HG02981 (cell line): ENCODE measurements at regions not wholly inside any gene's neighbourhood (a gene's known extent, or its start where the extent isn't known, plus 50 kb on each side); places are given as distances from the start of the nearest gene placed in this dataset.

Experiments
- ATAC-seq: cut with Tn5 transposase; IDR thresholded peaks from one replicate; pipeline ENCODE4 v1.9.1; 2021; ENCODE audit warnings: mild to moderate bottlenecking, moderate library complexity; ENCODE audit not compliant: unreplicated experiment

DNA sequence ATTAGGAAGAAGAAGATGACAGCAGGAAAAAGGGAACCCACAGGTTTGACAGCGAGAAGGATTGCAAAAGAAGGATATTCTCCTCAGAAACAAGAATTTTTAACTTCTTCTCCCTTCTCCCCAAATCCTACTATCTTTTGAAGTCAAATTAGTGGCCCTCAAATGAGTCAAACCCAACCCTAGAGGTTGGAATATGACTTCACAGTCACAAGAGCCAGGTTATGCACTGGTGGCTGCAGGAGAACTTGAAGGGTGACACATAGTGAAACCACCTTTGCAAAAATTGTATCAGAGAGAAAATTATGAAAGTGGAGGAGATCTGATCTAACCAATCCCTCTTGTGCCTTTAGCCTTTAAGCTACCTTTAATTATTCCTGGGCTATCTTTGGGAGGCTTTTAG is 386.2 kb upstream of the CCDC196 start:
- ATAC-seq = peak; percentile 74

DNA sequence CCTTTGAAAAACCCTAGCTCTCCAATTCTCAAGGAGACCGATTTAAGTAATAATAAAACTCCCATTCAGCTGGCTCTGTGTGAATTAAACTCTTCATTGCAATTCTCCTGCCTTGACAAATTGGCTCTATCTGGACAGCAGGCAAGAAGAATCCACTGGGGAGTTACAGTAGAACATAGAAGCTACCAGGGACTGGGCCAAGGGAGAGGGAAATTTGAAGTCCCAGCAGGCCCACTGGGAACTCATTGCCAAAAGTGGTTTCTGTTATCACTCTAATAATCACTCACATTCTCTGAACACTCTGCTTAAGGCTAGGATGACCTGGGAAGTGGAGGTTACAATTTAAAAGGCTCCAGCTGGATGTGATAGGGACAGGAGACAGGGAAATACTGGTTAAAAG is 384.5 kb upstream of the CCDC196 start:
- no peak for ATAC-seq

DNA sequence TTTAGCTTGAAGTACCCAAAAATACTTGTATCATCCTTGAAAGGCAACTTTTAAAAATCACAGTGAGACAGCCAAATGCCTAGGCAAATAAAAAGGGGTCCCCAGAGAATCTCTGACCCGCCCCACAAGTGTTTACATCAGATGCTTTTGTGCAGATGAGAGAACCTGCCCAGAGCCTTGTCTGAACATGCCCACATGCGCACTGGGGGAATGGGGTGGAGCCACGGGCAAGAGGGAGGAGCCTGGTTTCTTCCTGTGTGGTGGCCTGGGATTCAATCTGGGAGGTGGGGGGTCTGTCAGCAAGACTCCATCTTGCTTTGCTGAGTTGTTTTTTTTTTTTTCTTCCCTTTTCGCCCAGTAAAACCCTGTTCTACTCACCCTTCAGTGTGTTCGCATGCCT is 381.7 kb upstream of the CCDC196 start:
- no peak for ATAC-seq

DNA sequence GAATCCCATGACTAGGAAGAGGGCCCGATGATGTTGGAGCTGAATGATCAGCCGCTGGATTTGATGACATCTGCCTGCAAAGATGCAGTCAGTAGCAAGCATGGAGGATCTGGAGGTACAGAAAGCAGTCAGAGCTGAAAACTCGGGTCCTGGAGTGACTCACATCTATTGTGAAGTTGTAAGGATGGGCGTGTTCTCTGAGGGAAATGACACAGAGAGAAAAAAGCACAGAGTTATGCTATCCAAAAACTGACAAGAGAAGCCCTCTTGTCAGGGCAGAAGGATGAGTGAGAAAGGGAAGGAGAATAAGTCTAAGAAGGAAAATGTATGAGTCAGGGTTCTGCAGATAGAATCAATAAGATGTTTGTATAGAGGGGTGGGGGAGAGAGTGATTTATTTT is 380.4 kb upstream of the CCDC196 start:
- no peak for ATAC-seq

DNA sequence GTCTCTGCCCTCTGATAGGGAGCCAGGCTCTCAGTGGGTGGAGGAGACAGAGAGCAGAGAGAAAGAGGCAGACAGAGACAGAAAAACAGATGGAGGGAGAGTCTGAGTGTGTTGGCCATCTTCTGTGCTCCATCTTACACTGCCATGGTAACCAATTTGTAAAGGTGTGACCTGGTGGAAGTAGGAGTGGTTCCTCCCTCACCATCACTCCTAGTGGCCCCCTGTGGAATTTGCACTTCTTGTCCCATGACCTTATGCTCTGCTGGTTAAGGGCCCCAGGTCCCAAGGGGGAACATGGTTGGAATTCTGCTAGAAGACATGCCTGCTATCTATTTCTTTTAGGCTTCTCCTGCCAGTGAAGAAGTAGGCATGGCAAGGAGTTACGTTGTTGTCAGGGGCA is 376.7 kb upstream of the CCDC196 start:
- no peak for ATAC-seq

DNA sequence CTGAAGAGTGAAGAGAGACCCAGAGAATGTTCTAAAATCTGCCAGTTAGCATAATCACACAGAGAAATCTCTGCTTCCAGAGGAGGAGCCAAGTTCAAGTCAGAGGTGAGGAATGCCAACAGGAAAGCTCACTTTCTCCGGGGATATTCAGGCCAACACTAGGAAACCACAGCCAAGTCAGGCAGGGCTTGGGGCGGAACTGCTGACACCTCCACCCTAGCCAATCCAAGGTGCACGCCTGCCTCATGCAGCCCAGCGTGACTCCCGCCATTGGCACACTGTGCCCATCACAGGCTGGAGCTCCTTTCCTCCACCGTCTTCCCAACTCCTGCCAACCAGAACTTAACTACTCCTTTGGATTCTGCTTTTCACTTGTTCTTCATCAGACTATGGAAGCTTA is 374.3 kb upstream of the CCDC196 start:
- no peak for ATAC-seq

DNA sequence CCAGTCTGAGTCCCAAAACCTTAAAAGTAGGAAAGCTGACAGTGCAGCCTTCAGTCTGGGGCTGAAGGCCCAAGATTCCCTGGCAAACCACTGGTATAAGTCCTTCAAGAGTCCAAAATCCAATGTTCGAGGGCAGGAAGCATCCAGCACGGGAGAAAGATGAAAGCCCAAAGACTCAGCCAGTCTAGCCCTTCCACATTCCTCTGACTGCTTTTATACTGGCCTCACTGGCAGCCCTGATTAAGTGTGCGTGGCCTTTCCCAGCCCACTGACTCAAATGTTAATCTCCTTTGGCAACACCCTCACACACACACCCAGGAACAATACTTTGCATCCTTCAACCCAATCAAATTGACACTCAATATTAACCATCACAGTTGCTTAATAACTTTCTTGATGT is 372.1 kb upstream of the CCDC196 start:
- ATAC-seq = no peak

DNA sequence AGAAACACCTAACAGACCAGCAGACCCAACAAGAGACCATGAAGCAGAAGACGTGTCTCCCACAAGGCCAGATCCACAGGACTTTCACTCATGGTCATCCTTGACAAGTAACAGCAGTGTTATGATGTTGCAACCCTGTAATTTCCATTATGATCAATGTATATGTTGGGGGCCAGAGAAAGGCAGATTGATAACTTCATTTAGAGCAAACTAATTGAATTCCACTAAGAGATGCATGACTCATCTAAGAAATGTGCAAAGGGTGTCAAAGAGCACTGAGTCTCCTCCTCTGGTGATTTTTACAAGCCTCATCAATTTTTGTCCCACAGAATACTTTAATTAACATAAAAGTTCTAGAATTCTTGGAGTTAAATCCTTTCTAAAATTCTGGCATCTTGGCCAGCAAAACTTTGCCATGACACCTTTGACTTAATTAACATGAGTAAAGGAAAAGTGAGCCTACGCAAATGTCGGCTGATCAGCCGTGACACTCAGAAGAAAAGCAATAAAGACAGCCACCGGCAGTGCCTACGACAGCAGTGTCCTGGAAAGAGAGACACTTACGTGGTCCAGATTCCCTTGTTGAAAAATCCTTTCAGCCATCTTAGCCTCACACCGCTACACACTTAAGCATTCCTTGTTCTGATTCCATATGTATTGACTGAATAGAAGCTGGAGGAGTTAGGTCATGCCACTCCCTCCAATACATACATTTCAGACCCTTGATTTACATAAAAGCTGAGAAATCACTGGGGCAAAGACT is 370.2 kb upstream of the CCDC196 start:
- ATAC-seq = no peak

DNA sequence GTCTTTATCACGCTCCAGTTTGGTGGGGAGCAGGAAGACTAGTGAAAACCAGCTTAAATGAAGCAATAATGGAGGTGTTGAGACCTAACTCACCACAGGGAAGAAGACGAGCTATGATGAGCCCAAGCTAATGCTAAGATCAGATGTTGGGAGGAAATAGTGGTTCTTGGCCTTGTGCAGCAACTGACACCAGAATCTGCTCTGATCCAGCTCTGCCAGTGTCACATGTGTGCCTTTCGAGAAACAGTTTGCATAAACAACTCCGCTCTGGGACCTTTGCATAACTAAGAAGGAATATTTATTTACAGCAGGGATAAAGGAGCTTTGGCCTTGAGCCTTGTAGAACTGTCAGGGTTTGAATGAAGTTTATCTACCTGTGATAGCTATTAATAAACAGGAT is 369.4 kb upstream of the CCDC196 start:
- no peak for ATAC-seq

DNA sequence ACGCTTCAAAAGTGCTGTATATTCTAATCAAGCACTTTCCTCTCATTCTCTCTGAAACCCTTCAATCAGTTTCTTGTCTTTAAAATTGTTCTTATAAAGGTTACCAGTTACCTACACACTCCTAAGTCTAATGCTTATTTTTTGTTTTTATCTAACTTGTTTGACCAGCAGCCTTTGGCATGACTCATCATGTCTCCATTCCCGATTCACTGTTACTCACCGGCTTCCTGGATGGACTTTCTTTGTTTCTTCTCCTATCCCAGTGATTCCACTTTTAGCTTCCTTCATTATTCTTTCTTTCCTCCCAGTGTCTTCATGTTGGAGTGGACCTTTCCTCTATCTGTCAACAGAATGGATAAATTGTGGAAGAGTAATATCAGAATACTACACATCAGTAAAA is 368.6 kb upstream of the CCDC196 start:
- no peak for ATAC-seq

DNA sequence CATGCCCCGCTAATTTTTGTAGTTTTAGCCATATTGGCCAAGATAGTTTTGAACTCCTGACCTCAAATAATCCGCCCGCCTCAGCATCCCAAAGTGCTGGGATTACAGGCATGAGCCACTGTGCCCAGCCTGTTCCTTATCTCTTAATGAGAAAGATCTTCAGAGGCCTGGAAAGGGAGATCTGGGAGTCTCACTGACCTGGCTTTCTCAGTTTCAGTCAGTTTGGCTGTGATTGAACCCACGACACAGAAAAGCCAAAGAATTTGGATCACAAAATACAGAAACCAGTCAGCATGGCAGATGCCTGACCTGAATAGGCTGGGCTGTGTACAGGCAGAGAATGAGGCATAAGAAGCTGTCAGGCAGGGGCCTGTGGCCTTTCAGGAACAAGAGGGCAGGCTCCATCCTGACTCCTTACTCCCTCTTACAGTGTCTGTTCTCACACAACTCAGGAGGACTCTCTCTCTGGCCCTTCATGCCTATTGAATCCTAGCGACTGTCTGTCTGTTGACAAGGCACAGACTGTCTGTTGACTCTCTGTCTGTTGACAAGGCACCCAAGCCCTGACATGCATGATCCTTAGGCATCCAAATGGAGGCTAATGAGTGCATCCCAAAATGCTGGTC is 366.5 kb upstream of the CCDC196 start:
- ATAC-seq = no peak

DNA sequence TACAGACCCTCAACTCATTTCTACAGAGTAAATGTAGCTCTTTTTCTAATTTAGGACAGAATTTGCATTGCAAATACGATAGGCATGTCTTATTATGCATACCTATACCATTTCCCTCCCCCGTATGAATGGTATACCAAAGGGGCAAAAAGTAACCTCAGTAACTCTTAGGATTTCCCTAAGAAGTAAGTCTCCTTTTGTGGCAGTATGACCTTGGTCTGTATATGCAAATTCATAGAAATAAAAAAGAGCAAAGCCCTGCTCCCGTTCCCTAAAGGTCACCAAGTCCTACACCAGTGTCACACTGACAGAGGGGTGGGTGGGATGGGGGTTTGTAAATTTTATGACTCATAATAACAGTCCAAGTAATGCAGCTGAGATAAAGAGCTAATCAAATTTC is 365.8 kb upstream of the CCDC196 start:
- ATAC-seq = no peak

DNA sequence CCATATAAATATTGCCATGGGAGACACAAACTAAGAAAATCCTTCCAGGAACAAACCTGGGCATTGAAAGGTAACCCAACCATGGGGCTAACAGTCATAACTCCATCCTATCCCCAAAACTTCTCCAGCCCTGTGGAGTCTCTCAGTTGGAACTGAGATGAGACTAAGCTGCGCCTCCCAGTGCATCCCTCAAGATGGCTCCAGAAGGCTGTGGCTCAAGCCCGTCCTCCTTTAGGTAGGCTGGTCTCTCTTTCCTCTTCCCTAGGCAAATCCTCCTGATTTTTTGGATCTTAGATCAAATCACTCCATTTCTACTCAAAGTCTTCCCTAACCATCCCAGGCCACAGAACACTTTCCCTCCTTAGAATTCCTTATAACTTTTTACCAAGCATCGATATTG is 364.3 kb upstream of the CCDC196 start:
- no peak for ATAC-seq

DNA sequence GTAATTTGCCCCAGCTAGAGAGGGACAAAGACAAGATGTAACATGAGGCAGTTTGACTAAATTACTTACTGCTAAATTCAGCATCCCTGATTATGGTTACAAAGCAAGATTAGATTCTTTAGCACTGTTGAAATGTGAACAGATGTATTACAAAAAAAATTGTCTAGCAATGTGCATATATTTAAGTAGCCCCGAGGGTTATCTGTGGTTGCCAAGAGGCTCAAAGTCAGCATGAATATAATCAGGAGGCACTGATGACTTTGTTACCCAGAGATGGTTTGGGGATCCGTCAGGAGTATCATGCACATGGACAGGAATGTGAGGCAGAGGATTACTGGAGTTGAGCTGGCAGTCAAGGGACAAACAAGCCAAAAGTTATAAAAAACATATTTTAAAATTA is 356.9 kb upstream of the CCDC196 start:
- ATAC-seq = no peak

DNA sequence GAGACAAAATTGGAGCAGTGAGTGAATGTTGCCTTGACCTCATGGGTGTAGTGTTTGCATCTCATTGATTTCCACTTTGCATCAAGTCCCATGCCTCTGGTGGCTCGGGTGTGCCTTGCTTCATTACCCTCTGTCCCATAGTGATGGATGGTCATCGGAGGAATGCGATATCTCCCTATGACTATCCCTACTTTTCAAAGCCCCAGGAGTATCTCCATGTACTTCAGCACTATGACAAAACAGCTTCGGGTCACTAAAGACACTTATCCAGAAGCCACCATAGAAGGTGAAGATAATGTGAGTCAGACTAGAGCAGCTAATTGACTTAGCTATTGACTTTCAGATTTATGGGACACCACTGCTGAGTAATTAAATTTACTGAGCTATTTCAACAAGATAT is 355.1 kb upstream of the CCDC196 start:
- no peak for ATAC-seq

DNA sequence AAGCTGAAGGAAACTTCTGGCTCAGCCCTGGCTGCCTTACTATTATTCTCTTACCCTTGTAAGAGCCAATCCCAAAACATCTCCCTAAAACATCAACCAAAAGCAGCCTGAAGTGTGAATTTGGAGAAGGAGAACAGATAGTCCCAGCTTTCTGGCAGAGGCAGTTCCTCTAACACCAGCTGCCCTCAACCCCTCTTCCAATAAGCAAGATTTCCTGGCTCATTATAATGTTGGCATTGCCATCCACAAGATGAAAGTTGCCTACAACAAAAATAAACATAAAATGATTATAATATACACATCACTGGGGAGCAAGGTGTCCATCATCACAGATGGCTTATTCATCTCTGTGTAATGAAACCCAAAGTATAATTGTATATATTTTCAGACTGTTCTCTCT is 352.5 kb upstream of the CCDC196 start:
- no peak for ATAC-seq

DNA sequence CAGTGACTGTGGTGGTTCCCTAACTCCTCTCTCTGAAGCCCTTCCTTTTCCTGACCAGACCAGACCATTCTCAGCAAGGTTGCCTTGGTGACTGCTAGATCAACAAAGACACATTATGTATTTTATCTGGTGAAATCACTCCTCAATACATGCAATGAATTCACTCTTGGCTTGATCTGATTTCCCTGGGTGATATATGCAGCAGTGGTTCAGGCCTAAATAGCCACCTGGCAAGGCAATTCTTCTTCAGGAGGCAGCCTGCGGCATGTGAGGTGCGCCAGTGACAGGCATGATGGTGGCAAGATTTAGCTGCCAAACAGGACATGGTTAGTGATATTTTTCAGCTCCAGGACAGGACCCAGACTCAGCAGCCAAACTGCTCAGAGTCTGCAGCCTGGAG is 350.3 kb upstream of the CCDC196 start:
- ATAC-seq = no peak

DNA sequence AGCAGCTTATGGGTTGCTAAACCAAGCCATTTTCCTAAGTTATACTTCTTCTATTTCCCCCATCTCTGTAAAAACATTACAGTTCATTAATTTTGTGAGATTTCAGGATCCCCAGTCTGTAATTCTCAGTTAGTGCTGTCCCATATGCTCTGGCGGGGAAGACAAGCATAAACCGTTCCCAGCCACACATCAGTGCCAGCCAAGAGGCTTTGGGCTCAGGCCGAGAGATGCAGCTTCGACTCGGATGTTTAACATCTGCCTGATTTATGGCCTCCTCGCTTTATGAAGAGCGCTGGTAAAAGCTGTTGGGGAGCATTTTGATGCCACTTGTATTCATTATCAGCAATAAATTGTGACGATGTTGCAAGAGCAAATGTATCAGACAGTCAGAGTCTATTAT is 349.1 kb upstream of the CCDC196 start:
- ATAC-seq = no peak

DNA sequence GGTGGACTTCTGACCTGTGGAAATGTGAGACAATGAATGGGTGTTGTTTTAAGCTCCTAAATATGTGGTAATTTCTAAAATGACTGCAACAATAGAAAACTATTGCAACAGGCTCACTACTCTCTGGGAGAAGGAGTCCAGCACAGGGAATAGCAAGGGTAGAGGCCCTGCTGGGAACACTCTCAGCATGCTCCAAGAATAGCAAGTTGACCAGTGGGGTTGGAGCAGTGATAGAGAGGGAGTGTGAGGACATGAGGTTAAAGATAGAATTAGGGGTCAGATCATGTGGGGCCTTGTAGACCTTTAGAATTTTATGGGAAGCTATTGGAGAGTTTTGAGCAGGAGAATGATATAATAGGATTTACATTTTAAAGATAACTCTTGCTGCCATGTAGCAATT is 346.7 kb upstream of the CCDC196 start:
- no peak for ATAC-seq

DNA sequence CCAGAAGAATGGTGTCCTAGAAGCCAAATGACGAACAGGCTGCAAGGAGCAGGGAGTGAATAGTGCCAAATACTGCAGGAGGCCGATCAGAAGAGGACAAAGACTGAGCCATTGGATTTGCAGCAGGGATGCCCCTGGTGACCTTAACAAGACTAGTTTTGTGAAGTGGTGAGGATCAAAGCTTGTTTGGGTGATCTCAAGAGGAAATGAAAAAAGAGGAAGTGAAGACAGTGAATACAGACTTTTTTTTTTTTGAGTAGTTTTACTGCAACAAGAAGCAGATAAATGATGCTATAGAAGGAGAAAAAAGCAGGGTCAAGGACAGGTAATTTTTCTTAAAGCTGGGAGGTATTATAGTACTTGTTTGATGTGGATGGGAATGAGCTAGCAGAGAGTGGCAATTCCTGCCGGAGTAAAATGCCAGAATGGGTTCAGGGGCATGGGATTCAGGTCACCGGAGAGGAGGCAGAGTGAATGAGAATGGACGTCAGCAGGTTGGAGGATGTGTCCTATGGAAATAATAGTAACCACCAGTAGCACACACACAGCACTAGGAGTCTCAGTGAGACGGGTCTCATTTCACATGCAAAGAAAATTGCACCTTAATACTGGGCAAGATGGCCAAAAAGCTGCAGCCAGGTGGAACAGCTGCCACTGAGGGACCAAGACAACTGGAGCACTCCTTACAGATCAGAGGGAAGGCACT is 345.8 kb upstream of the CCDC196 start:
- peak; percentile 76 for ATAC-seq

DNA sequence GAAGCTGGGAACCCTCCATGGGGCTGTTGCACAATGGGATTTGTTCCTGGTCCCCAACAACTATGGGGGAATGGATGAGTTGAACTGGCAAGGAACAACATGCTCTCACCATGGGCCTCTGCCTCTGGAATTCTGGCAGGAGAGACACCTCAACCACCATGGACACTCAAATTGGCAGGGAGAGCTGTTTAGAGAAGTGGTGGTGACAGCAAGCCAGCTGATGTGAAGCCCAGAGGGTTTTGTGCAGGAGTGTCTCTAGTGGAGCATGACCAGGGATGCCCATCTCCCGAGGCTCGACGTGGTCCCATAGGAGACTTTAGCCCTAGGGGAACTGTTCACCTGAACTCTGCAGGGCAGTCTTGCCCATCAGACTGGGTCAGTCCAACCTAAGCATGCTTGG is 345.2 kb upstream of the CCDC196 start:
- ATAC-seq = no peak

DNA sequence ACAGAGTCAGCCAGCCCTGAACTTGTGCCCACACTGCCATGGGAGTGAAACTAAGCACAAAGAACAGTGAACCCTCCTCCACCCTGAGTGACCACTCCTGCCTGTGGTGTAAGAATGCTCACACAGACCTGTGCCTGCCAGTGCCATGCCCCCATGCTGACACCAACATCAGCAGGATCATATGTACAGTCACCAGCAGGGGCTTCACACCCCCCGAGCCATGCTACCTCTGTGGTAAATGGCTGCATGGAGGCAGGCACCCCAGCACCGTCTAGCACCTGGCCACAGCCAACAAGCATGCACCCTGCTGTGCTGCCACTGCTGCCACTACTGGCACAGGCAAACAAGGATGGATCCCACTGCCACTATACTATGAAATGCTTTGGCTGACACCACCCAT is 344.4 kb upstream of the CCDC196 start:
- ATAC-seq = no peak
